ENCODE measurements at regions not wholly inside any gene's neighbourhood (a gene's known extent, or its start where the extent isn't known, plus 50 kb on each side); places are given as distances from the start of the nearest gene placed in this dataset.

GRCh38 chr11:120032766-120033390 lies 105.0 kb downstream of the TRIM29 start:
- no peak for DNase-seq (ENCODE audit: low spot score)

GRCh38 chr11:120031612-120032600 lies 106.0 kb downstream of the TRIM29 start:
- no peak for DNase-seq (ENCODE audit: low spot score)

GRCh38 chr11:120031156-120031555 lies 106.8 kb downstream of the TRIM29 start:
- no peak for DNase-seq (ENCODE audit: low spot score)

- no peak for DNase-seq (ENCODE audit: low spot score)
Measured at GRCh38 chr11:120030411-120030810, 107.5 kb downstream of the TRIM29 start.

- no peak for DNase-seq (ENCODE audit: low spot score)
Measured at GRCh38 chr11:120029321-120029720, 108.6 kb downstream of the TRIM29 start.

- no peak for DNase-seq (ENCODE audit: low spot score)
Measured at GRCh38 chr11:120028897-120029258, 109.0 kb downstream of the TRIM29 start.

- DNase-seq (ENCODE audit: low spot score) = no peak
Measured at GRCh38 chr11:120028181-120028896, 109.6 kb downstream of the TRIM29 start.

- DNase-seq (ENCODE audit: low spot score) = no peak
Measured at GRCh38 chr11:120027546-120028180, 110.2 kb downstream of the TRIM29 start.

GRCh38 chr11:120025606-120026335 lies 112.1 kb downstream of the TRIM29 start:
- no peak for DNase-seq (ENCODE audit: low spot score)

- no peak for DNase-seq (ENCODE audit: low spot score)
Measured at GRCh38 chr11:120024586-120024985, 113.3 kb downstream of the TRIM29 start.

- DNase-seq (ENCODE audit: low spot score) = no peak
Measured at GRCh38 chr11:120024046-120024445, 113.9 kb downstream of the TRIM29 start.

GRCh38 chr11:120023551-120023950 lies 114.4 kb downstream of the TRIM29 start:
- no peak for DNase-seq (ENCODE audit: low spot score)

GRCh38 chr11:120023120-120023519 lies 114.8 kb downstream of the TRIM29 start:
- no peak for DNase-seq (ENCODE audit: low spot score)

GRCh38 chr11:120022617-120023016 lies 115.3 kb downstream of the TRIM29 start:
- DNase-seq (ENCODE audit: low spot score) = no peak

- no peak for DNase-seq (ENCODE audit: low spot score)
Measured at GRCh38 chr11:120021978-120022377, 115.9 kb downstream of the TRIM29 start.

GRCh38 chr11:120021391-120021953 lies 116.4 kb downstream of the TRIM29 start:
- DNase-seq (ENCODE audit: low spot score) = no peak

- DNase-seq (ENCODE audit: low spot score) = no peak
Measured at GRCh38 chr11:120020981-120021380, 116.9 kb downstream of the TRIM29 start.

- DNase-seq (ENCODE audit: low spot score) = no peak
Measured at GRCh38 chr11:120020486-120020885, 117.4 kb downstream of the TRIM29 start.

- DNase-seq (ENCODE audit: low spot score) = no peak
Measured at GRCh38 chr11:120019191-120019590, 118.7 kb downstream of the TRIM29 start.

GRCh38 chr11:120017582-120018150 lies 120.2 kb downstream of the TRIM29 start:
- DNase-seq (ENCODE audit: low spot score) = no peak
